HL-60/S4 (cell line): ENCODE measurements at regions not wholly inside any gene's neighbourhood (a gene's known extent, or its start where the extent isn't known, plus 50 kb on each side); places are given as distances from the start of the nearest gene placed in this dataset.
"Not testable (repeated sequence)": the region's sequence is repeated elsewhere in the genome, so short reads cannot be mapped to it uniquely, and the experiment has no call there.

Experiments
- in situ Hi-C: fragments of 300-500 bp; cut with MboI; formaldehyde crosslinking; loops from 2 replicates; pipeline ENCODE4 v1.14.3; 2022; ENCODE audit warnings: low sequenced_read_pairs

DNA sequence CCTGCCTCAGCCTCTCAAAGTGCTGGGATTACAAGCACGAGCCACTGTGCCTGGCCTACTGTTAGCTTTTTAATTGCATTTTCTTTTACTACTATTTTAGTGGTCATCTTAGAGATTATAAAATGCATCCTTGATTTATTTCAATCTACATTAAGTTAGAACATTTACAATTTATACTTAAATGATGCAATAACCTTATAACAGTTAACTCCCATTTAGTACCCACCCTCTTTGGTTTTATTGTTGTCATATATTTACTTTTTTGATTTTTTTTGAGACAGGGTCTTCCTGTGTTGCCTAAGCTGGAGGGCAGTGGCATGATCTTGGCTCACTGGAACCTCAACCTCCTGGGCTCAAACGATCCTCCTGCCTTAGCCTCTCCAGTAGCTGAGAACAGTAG lies 77.3 kb downstream of the PPCDC start:
- in situ Hi-C loops: loop anchor here (10.0 kb wide), 1 partner anchor 104 kb away; the partner anchor contains the start of gene C15orf39

DNA sequence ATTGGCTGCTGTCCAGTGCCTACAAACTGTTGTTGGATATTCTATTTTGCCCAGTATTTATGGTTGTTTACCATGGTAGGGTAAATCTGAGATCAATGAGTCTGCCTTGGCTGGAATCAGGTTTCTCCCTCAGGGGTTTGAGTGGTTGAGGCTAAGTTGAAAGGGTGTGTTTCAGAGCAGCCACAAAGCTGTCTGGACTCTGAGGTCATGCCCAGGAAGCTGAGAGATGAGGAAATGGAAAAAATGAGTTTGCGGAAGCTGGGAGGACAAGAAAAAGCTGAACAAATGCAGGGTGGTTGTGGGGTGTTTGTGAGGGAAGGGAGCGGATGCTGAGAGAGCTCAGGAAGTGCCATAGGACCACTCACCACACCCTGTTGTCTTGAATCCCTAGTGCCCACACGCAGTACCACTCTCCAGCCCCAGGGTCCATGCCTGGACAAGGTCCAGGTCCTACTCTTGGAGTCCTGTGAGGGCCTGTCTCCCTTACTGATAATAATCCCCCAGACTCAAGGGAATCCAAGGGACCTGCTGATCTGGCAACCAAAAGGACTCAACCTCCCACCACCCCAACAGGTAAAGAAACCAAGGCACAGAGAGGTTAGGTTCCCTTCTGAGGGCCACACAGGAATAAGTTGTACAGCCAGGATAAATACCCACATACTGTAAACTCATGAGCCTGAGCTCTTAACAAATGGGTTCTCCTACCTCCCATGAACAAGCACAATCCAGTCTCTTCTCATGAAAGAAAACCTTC lies 81.6 kb downstream of the PPCDC start:
- in situ Hi-C loops: loop anchor here (10.0 kb wide), 1 partner anchor 100 kb away; the partner anchor contains the start of gene C15orf39

DNA sequence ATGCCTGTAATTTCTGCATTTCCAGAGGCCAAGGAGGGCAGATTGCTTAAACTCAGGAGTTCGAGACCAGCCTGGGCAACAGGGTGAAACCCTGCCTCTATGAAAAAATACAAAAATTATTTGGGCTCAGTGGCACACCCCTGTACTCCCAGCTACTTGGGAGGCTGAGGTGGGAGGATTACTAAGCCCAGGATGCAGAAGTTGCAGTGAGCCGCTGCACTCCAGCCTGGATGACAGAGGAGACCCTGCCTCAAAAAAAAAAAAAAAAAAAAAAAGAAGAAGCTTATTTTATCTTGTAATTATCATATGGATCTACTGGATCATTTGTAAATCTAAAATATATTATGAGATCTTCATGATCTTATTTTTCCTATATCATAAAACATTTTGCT lies 84.1 kb downstream of the PPCDC start:
- in situ Hi-C loops: loop anchor here (10.0 kb wide), 1 partner anchor 97 kb away; the partner anchor contains the start of gene C15orf39

DNA sequence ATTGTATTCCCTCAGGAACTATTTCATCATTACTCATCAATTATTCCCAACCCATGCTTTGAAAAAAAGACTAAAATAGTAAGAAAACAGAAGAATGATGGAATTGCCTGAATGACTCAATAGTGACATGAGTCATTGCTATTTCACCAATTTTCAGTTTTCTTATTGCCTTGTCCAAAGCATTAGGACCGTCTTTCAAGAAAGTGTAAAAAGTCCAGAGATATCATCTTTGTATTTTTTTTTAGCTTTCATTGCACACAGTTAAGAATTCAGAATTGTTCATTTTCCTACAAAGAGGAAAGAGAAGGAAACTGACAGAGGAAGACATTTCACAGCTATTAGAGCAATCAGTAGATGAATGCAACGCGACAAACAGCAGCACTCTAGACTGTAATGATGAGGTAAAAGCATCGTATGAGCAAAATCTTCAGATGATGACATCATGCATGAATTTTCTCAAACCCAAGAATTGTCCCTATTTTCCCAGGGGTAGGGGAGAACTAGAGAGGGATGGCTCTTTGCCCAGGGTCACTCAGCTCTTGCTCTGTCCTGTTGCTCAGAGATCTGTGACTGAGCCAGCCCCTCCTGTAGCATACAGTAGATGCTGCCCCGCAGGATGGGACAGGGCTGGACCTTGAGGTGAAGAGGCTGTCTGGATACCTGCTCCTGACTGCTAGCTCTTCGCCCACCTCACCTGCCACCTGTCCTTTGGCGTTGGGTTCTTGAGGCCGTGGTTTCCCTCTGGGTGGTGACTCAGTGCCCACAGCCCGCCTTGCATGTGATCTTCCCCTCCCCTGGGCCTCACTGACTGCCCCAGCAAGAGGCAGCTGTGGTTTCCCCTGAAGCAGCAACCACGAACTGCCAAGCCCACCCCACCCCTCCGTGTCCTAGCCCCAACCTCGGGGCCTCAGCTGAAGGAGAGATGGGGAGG lies 84.8 kb downstream of the PPCDC start:
- in situ Hi-C loops: loop anchor here (10.0 kb wide), 1 partner anchor 97 kb away; the partner anchor contains the start of gene C15orf39

DNA sequence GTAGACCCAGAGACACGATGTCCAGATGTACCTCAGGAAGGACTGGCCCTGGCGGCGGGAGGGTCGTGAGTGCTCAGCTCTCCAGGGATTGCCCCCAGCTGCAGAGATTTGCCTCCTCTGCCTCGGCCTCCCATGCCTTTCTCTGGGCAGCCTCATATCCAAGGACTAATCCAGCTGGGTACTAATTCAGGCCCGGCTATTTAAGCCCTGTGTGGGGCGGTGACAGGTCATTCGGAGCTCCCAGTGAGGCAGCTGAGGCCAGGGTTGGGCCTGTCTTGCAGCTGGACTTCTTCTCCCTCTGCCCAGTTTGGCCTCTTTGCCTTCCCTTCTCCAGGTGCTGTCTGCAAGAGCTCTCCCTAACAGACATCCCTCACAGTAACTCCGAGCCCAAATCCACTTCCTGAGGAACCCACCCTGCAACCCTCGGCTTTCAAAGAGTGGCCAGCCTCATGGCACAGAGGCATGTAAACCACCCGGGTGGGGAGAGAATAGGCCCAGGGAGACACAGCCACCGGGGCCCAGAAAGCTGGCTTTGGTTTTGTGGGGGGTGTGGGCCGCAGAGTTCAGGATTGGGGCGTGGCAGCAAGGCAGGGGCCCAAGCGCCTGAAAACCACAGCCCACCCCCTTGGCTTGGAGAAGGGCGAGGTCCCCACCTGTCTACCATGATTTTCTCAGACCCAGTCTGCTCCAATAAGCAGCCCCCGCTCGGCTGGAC lies 85.8 kb downstream of the PPCDC start:
- in situ Hi-C loops: loop anchor here (10.0 kb wide), 1 partner anchor 96 kb away; the partner anchor contains the start of gene C15orf39

DNA sequence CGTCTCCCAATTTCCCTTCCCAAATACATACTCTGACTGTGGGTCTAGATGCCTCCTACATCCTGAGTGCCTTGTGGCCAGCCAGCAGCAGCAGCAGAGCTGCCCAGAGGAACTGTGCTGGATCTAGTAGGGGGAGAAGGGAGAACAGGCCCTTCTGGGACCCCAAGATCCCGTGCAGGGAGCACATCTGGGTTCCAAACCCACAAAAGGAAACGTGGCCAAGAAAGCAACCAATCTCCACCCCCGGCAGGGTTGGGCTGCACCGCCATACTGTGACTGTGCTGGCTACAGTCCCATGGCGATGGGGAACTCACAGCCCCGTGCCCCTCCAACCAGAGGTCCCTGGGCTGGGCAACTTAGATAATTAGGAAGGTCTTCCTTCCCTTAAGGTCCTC lies 86.3 kb downstream of the PPCDC start:
- in situ Hi-C loops: loop anchor here (10.0 kb wide), 1 partner anchor 95 kb away; the partner anchor contains the start of gene C15orf39

DNA sequence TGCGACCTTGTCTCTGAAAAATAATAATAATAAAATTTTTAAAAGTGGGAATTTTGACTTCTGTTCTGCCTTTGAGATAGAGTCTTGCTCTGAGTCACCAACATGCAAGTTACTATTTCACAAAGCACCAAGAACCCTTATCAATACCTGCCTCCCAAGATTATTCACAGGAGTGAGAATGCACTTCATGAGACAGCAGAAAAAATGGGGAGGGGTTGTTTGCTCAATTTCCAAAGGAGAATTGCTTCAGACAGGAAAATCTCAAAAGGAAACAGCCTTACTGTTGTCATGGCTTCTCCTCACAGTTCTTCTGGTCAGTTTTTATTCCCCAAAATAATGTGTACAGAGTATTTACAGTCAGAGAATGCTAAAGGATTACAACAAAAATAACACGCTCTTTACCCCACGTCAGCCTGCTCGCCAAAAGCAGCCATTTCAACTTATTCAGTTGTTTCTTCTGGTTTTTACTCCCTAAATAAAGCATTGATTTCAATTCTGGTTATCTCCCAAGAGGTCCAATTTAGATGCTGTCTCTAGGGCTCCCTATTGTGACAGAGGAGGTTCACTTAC lies 89.0 kb downstream of the PPCDC start:
- in situ Hi-C loops: no loop called here

DNA sequence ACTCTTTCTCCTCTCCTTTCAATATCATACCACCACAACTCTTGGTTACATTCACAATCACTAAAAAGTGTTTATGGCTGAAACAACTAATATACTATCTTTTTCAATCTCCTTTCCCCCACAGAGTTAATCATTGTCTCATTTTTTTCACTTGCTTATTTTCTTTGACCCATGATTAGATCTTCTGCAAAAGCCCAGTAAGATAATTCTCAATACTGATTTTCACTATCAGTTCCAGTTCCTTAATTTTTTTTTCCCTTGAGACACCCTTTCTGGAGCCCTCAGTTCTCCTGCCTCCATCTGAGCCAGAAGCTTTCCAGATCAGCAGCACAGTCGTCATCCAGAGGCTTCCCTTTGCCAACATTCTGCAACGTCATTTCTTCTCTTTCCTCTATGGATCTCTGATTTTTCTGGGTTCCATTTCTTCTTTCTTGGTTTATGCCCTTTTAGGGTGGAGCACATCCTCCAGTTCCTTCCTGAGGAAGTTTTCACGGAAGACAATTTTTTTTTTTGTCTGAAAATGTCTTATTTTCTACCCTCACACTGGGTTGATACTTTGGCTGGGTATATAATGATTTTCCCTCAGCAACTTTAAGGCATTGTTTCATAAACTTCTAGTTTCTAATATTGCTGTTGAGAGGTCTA lies 88.7 kb upstream of the C15orf39 start:
- in situ Hi-C loops: no loop called here

DNA sequence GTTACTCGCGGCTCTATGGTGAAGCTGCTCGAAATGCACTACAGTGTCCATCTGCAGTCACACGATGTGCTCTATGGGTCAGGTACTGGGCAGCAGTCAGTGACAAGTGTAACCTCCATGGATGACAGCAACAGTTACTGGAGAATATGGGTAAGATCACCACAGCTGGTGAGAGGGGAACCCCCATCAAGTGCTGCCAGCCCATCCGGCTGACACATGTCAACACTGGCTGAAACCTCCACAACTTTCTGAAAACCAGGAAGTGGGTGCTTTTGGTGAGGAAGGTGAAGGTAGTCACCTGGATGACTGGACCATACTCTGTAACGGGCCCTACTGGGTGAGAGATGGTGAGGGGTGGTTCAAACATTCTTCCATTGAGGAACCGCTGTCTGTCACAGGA lies 87.4 kb upstream of the C15orf39 start:
- in situ Hi-C loops: no loop called here

DNA sequence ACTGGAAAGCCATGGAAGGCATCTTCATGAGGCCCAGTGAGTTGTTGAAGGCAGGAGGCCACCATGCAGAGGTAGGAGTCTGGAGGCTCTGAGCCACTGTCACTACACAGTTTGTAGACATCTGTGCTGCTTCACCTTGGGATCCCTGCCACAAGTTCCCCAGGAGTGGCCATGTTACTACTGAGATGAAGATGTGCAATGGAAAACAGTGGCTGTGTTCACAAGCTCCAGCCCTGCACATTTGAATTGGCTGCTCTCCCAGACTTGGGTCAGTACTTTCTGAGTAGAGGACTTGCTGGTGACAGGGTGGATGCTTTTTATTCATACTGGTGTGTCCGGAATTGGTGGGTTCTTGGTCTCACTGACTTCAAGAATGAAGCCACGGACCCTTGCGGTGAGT lies 86.9 kb upstream of the C15orf39 start:
- in situ Hi-C loops: no loop called here

DNA sequence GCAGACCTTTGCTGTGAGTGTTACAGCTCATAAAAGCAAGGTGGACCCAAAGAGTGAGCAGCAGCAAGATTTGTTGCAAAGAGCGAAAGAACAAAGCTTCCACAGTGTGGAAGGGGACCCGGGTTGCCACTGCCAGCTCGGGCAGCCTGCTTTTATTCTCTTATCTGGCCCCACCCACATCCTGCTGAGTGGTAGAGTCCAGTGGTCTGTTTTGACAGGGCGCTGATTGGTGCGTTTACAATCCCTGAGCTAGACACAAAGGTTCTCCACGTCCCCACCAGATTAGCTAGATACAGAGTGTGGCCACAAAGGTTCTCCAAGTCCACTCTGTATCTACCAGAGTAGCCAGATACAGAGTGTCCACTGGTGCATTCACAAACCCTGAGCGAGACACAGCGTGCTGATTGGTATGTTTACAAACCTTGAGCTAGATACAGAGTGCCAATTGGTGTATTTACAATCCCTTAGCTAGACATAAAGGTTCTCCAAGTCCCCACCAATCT lies 86.2 kb upstream of the C15orf39 start:
- in situ Hi-C loops: not testable (repeated sequence)

DNA sequence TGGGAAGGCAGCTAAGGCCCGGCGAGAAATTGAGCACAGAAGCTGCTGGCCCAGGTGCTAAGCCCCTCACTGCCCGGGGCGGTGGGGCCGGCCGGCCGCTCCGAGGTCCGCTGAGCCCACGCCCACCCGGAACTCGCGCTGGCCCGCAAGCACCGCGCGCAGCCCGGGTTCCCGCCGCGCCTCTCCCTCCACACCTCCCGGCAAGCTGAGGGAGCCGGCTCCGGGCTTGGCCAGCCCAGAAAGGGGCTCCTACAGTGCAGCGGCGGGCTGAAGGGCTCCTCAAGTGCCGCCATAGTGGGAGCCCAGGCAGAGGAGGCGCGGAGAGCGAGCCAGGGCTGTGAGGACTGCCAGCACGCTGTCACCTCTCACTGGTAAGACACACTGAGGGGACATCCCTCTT lies 85.5 kb upstream of the C15orf39 start:
- in situ Hi-C loops: not testable (repeated sequence)

DNA sequence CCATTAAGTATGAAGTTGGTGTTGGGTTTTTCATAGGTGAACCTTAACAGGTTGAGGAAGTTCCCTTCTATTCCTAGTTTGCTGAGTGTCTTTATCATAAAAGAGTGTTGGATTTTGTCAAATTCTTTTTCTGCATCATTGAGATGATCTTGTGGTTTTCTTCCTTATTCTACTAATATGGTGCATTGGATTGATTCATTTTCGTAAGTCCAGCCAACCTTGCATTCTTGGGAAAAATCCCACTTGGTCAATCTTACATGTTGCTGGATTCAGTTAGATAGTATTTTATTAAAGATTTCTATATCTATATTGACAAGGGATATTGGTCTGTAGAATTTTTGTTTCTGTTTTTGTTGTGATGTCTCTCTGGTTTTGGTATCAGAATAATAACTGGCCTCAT lies 83.7 kb upstream of the C15orf39 start:
- in situ Hi-C loops: no loop called here

DNA sequence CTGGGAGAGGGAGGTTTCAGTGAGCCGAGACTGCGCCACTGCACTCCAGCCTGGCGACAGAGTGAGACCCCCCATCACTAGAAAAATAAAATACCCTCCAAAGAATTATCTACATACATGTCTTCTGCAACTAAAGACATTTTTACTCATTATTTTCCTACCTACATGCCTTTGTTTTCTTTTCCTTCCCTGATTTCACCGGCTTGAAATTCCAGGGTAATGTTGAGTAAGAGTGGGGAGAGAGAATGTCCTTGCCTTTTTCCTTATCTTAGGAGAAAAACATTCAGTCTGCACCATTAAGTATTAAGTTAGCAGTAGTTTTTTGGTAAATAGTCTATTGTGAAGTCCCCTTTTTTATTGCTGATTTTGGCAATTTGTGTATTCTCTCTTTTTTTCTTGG lies 82.4 kb upstream of the C15orf39 start:
- in situ Hi-C loops: not testable (repeated sequence)

DNA sequence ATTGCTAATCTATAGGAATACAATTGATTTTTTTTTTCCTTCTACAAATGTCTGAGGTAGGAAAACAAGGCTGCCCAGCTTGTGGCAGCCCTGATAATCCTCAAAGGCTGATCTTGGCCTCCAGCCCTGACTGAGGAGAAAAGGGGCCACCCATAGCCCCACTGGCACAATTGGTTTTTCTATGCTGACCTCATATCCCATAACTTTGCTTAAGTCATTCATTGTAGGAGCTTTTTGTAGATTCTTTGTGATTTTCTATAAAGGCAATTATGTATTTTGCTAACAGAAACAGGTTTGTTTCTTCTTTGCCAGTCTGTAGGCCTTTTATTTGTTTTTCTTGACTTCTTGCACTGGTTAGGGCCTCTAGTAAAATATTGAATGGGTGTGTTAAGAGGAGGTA lies 80.2 kb upstream of the C15orf39 start:
- in situ Hi-C loops: no loop called here

DNA sequence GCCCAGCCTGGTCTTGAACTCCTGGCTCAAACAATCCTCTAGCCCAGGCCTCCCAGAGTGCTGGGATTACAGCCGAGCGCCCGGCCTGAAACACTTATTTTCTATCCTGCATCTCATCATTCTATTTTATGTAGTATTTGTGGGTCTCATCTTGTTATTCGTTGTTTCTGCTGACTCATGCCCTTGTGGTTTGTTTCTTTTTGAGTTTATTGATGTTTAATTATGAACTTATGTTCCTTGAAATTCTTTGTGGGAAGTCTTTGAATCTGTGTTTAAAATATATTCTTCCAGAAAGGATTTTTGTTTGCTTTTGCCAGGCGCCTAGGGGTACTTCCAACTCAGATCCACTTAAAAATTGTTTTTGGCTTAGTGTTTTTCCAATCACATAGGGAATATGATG lies 78.3 kb upstream of the C15orf39 start:
- in situ Hi-C loops: no loop called here

DNA sequence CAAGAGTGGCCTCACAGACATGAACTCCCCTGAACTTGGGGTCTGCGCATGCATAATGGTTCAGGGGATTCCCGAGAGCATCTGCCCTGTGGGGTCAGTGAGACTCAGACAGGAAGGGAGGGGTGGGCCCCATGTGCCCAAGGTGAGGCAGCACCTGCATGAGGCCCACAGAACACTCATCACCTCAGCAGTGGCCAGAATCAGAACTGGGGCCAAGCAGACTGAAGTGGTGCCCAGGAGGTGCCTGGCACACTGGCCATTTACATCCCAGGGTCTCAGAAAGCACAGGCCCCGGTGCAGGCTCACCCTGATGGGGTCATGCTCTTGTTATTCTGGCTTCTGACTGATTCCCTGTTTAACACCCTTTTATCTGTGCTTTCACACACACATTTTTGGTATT lies 77.4 kb upstream of the C15orf39 start:
- in situ Hi-C loops: not testable (repeated sequence)

DNA sequence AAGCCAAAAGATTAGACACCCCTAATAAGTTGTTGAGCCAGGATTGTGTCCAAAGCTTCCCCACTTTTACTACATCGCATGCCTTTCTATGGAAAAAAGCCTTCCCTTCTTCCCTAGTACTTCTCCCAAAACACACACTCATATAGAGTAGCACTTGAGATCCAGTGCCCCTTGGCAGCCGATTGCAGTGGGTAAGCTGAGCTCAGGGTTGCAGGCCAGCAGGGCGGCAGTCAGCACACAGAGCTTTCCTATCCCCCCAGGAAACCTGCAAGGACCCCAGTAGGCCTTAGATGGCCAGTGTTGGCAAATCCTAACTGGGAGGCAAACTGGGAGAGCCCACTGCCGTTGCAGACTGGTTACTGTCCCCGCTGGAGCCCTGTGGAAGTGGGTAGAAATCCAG lies 75.7 kb upstream of the C15orf39 start:
- in situ Hi-C loops: no loop called here

DNA sequence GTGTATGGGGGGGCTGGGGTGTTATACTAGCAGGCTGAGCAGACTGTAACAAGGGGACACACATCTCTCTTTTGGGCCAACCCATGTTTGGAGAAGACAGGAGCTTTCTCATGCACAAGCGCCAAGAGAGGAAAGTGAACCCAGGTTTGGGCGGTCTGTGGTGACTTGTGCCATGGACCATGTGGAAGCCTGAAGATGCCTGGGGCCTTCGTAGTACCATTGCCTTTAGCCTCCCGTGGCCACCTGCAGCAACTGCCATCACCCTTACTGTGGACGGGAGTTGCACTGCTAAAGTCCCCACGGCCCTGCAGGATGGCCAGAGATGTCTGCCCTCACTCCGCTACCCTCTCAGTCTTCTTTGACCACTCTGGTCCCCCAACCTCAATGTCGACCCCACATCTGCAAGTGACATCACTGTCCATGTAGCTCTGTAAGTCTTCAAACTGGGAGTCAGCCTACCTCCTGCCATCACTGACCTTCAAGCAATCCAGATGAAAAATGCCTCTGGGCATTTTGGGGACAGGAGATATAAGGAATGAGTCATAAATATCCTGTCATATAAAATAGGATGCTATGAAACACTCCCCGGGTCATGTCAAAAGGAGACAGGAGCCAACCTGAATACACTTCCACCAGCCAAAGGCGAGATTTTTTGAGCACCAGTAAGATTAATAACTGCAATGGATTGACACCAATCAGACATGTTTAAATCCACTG lies 74.7 kb upstream of the C15orf39 start:
- in situ Hi-C loops: no loop called here
